GM12872 (cell line): ENCODE measurements at regions not wholly inside any gene's neighbourhood (a gene's known extent, or its start where the extent isn't known, plus 50 kb on each side); places are given as distances from the start of the nearest gene placed in this dataset.

Source experiments
- CTCF ChIP-seq: IDR thresholded peaks from 3 replicates; pipeline ENCODE4 v1.5.1; 2011; ENCODE audit warnings: low read depth, mild to moderate bottlenecking, low read length, moderate library complexity; ENCODE audit not compliant: insufficient read depth

DNA sequence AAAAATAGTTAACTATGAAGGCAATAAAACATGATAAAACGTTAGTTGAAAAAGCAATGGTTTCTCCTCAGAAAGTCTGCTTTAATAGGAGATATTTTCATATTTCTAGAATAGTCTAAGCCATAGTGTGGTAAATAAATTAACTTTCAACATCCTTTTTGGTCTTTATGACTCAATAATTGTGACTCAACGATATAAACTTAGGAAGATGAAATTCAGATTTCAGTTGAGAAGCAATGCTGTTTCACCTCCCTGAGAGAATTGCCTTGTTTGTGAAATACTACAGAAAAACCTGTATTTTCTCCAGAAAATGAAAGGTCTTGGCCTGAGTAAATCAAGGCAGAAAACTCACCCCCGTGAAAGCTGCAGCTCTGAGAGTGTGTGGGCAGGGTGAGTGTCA is 166.9 kb downstream of the ETAA1 start:
- no peak for TF ChIP-seq CTCF

DNA sequence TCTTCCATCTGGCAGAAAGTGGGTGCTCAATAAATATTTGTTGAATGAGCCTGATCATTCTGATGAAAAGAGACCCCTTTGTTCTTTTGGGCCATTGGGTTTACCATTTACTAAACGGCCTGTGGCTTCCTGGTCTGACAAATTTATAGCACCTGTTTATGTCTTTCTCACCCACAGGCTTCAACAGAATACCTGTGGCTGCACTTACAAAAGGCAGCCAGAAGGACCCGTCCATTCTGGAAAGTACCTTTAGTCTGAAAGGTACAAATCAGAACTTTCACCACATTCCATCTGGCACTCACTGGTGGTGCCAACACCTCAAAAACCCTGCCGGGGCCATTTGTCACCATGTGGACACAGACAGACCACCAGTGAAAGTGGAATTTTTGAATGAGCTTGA is 167.5 kb downstream of the ETAA1 start:
- no peak for TF ChIP-seq CTCF

GRCh38 chr2:67565262-67565661 is 168.1 kb downstream of the ETAA1 start:
- no peak for TF ChIP-seq CTCF

- TF ChIP-seq CTCF = no peak
Measured at GRCh38 chr2:67565761-67566160, 168.6 kb downstream of the ETAA1 start.

GRCh38 chr2:67566285-67566684 is 169.2 kb downstream of the ETAA1 start:
- TF ChIP-seq CTCF = no peak

- no peak for TF ChIP-seq CTCF
Measured at GRCh38 chr2:67566958-67567635, 170.0 kb downstream of the ETAA1 start.

GRCh38 chr2:67567886-67568285 is 170.8 kb downstream of the ETAA1 start:
- TF ChIP-seq CTCF = no peak
